Activated CD4-positive, alpha-beta T cell treated with anti-CD3 and anti-CD28 coated beads for 36 hours (primary cell): ENCODE measurements at regions not wholly inside any gene's neighbourhood (a gene's known extent, or its start where the extent isn't known, plus 50 kb on each side); places are given as distances from the start of the nearest gene placed in this dataset.
"Not testable (repeated sequence)": the region's sequence is repeated elsewhere in the genome, so short reads cannot be mapped to it uniquely, and the experiment has no call there.

Experiments
- ATAC-seq: fragments of 200-7000 bp; cut with Tn5 transposase; one replicate; pipeline ENCODE4 v1.10.0; 2021; ENCODE audit warnings: mild to moderate bottlenecking, moderate library complexity
- CTCF ChIA-PET: fragments of 350-600 bp; sonication (Branson Sonifier 250); formaldehyde crosslinking; loops from one replicate; lab custom pipeline; 2021; ENCODE audit warnings: antibody characterized with exemption; lab: Charles Lee
- POLR2A ChIA-PET: fragments of 350-600 bp; sonication (Branson Sonifier 250); formaldehyde crosslinking; loops from one replicate; lab custom pipeline; 2021; ENCODE audit warnings: antibody characterized with exemption, inconsistent platforms; lab: Charles Lee
- DNase-seq: peaks from one replicate; pipeline ENCODE4 v3.0.0-alpha.2; 2020
- H3K27ac Mint-ChIP-seq: one replicate; pipeline ENCODE4 v1.8.0; 2021; ENCODE audit warnings: mixed read lengths
- H3K27me3 Mint-ChIP-seq: one replicate; pipeline ENCODE4 v1.8.0; 2021; ENCODE audit warnings: mixed read lengths
- H3K36me3 Mint-ChIP-seq: one replicate; pipeline ENCODE4 v1.8.0; 2021; ENCODE audit warnings: low read depth, mixed read lengths
- H3K4me1 Mint-ChIP-seq: one replicate; pipeline ENCODE4 v1.8.0; 2021; ENCODE audit warnings: mixed read lengths
- H3K4me3 Mint-ChIP-seq: one replicate; pipeline ENCODE4 v1.8.0; 2021; ENCODE audit warnings: mild to moderate bottlenecking, moderate library complexity, mixed read lengths
- H3K9me3 Mint-ChIP-seq: one replicate; pipeline ENCODE4 v1.8.0; 2021; ENCODE audit warnings: low read depth, mixed read lengths
- intact Hi-C, 2 experiments: fragments of 100-400 bp; cut with DNase I in 1 of 2; cut with micrococcal nuclease in 1 of 2; formaldehyde crosslinking; loops; one replicate each; pipeline versions ENCODE4 v1.14.2 to v1.15.1; 2022 to 2024; cut with DNase I, micrococcal nuclease

DNA sequence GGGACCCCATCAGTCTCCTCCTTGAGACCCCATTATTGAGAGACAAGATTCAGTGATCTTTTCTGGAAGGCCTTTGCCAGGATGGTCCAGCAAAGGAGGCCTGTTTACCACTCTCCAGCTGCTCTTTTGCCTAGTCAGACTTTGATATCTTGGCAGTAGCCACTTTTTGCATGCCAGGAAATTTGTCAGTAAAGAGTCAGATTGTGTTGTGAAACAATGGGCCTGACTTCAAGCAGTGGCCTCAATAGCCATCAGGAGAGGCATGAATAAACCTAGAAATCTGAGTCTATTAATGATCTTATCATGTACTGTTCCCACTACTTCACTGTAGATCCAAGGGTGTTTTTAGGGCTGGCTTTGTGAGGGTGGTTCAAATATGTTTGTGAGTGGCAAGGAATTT is 479.4 kb downstream of the JRKL start:
- no peak for DNase-seq
- ATAC-seq = no peak
- POLR2A ChIA-PET = no interaction called here
- H3K27me3 Mint-ChIP-seq = no peaks in the 10 kb centered on the region
- H3K36me3 Mint-ChIP-seq = no peaks in the 10 kb centered on the region
- no peak overlapping the region for H3K27ac Mint-ChIP-seq
- no peaks in the 10 kb centered on the region for H3K4me1 Mint-ChIP-seq
- CTCF ChIA-PET = no interaction called here
- H3K9me3 Mint-ChIP-seq = peaks cover 6% of the 10 kb centered on the region
- no peak overlapping the region for H3K4me3 Mint-ChIP-seq
- intact Hi-C loops = no loop called here

DNA sequence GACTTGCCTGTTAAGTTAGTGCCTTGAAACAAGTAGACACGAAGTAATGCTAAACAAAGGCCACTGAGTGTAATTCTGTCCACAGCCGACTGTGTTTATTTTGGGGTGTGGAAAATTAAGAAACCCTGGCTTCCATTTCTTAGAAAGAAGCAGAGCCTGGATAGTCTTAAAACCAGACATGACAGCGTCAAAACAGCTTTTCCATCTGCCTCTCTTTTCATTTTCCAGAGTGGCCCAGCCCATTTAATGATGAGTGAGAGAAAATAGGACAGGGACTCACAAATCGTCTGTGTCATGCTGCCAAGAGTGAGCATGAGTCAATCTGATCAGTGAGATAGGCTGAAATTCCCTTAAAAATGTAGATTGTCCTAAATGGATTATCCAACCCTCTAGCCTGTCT is 485.9 kb downstream of the JRKL start:
- CTCF ChIA-PET = no interaction called here
- H3K27ac Mint-ChIP-seq = no peak overlapping the region

DNA sequence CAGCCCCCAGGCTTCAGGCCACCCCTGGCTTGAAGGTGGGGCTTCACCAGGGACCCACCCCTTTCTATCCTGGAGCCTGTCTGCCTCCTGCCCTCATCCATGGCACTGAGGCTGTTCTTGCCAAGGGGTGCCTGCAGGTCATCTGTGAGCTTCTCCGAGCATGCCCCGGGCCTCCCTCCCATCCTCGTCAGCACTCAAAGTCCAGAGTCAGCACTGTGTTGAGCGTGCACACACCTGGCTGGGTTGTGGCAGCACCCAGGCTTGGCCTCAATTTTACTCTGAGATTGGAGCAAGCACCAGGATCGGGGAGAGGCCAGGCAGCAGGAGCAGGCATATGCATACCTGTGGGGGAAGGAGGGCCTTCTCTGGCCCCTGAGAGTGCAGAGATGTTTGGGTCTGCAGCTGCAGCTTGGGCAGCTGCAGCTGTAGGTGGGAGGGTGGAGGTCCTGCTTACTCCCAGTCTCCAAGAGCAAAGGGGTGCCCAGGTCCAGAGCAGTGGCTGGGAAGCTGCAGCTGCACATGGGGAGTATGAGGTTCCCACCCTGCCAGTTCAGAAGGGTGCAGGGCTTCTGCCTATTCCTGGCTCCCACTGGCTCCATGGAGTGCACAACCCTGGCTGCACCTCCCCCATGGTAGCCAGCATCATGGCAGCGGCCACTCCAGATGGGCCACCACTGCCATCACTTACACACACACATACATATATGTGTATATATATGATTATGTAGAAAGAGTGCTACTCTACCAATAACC is 488.7 kb downstream of the JRKL start:
- no peaks in the 10 kb centered on the region for H3K4me1 Mint-ChIP-seq
- no peak overlapping the region for H3K27ac Mint-ChIP-seq
- POLR2A ChIA-PET = no interaction called here
- H3K9me3 Mint-ChIP-seq = peaks cover 3% of the 10 kb centered on the region
- no peaks in the 10 kb centered on the region for H3K36me3 Mint-ChIP-seq
- ATAC-seq (no peak), DNase-seq (no peak)
- intact Hi-C loops = no loop called here
- CTCF ChIA-PET = no interaction called here
- no peak overlapping the region for H3K4me3 Mint-ChIP-seq
- no peaks in the 10 kb centered on the region for H3K27me3 Mint-ChIP-seq

More for the DNA sequence above, 485.9 kb downstream of the JRKL start:
- POLR2A ChIA-PET = no interaction called here
- H3K4me1 Mint-ChIP-seq = no peaks in the 10 kb centered on the region
- H3K27me3 Mint-ChIP-seq = no peaks in the 10 kb centered on the region
- no peaks in the 10 kb centered on the region for H3K36me3 Mint-ChIP-seq
- intact Hi-C loops = no loop called here
- ATAC-seq = no peak
- no peak overlapping the region for H3K4me3 Mint-ChIP-seq
- peaks cover 3% of the 10 kb centered on the region for H3K9me3 Mint-ChIP-seq
- DNase-seq = no peak

DNA sequence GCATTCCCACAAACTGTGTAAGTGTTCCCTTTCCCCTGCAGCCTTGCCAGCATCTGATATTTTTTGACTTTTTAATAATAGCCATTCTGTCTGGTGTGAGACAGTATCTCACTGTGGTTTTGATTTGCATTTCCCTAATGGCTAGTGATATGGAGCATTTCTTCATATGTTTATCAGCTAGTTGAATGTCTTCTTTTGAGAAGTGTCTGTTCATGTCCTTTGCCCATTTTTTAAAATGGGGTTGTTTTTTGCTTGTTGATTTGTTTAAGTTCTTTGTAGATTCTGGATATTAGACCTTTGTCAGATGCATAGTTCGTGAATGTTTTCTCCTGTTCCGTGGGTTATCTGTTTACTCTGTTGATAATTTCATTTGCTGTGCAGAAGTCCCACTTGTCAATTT is 492.8 kb downstream of the JRKL start:
- ATAC-seq, H3K27ac Mint-ChIP-seq, POLR2A ChIA-PET, intact Hi-C loops, H3K9me3 Mint-ChIP-seq, H3K4me1 Mint-ChIP-seq, DNase-seq, CTCF ChIA-PET, H3K27me3 Mint-ChIP-seq, H3K4me3 Mint-ChIP-seq, H3K36me3 Mint-ChIP-seq: not testable (repeated sequence)

DNA sequence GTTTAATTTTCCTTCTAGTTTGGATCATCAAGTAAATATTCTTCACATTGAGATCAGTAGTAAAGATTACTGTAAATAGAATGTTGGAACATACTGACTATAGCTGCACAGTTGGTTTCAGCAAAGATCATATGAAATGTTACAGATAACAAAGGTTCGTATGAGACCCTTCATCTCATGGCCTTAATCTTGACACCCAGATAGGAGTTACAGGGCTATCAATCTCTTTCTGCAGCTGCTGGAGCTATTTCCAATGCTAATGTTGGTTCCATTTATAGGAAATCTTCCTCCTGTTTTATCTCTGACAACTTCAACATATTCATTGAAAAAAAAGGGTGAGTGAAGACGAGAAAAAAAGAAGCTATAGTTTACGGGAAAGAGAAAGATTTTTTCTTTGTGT is 495.6 kb downstream of the JRKL start:
- peaks cover 3% of the 10 kb centered on the region for H3K9me3 Mint-ChIP-seq
- ChIA-PET CTCF (no interaction called here), POLR2A (no interaction called here)
- no peak overlapping the region for H3K27ac Mint-ChIP-seq
- H3K27me3 Mint-ChIP-seq = no peaks in the 10 kb centered on the region
- no peak overlapping the region for H3K4me3 Mint-ChIP-seq
- no peaks in the 10 kb centered on the region for H3K36me3 Mint-ChIP-seq
- no peaks in the 10 kb centered on the region for H3K4me1 Mint-ChIP-seq
- intact Hi-C loops = no loop called here
- DNase-seq (no peak), ATAC-seq (no peak)

DNA sequence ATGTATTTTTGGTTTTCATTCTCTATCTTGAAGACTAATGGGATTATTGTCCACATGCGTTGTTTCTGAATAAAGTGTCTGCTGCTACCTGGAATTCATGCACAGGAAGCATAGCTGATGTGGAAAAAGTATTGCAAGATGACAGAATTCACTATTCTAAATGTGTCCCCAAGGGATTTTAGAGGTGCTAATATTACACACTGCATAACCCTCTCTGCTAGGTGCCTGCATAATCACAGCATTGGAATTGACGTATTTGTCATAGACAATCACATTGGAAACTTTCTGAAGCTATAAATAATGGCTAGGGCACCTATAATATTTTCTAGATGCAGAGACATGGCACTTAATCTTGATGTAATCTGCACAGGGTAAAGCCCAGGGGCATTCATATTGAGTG is 496.1 kb downstream of the JRKL start:
- Mint-ChIP-seq H3K27ac (no peak overlapping the region), H3K36me3 (no peaks in the 10 kb centered on the region), H3K4me3 (no peak overlapping the region), H3K9me3 (peaks cover 3% of the 10 kb centered on the region), H3K27me3 (no peaks in the 10 kb centered on the region), H3K4me1 (no peaks in the 10 kb centered on the region)
- ATAC-seq (no peak), DNase-seq (no peak)
- intact Hi-C loops = no loop called here
- CTCF ChIA-PET = no interaction called here
- POLR2A ChIA-PET = no interaction called here

DNA sequence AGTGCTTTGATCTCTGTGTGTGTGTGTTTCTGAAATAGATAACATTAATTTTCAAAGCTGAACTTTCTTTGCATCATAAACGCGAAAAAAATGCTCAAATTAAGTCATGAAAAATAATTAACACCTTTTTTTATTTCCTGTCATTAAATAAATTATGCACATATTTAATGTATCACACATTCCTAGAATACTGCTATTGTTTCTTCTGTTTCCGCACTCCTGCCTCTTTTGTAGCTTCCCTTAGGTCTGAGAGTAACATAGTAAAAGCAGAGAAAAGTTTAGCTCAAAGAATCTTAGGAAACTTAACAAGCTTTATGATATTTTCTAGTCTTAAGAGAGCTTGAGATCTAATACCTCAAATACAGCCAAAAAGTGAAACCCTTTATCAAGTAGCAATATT is 504.2 kb downstream of the JRKL start:
- Mint-ChIP-seq H3K27ac (no peak overlapping the region), H3K4me3 (no peak overlapping the region), H3K27me3 (no peaks in the 10 kb centered on the region), H3K9me3 (peaks cover 5% of the 10 kb centered on the region), H3K36me3 (no peaks in the 10 kb centered on the region), H3K4me1 (no peaks in the 10 kb centered on the region)
- CTCF ChIA-PET = no interaction called here
- DNase-seq = no peak
- intact Hi-C loops = no loop called here
- POLR2A ChIA-PET = no interaction called here
- no peak for ATAC-seq

DNA sequence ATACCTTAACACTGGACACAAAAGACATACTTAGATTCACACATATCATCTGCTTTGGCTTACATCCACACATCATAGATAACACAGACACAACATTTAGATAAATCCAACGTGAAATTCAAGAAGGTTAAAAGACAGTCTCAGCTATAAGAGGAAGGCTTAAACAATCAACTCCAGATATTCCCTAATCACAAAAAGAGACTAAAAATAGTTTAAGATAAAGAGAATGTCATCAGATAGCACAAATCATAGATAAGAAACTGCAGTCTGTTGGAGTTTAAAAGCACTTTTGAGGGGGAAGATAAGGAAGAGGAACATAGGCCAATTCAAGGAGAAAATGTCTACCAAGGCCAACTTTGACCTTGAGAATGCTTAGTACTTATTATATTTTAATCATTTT is 504.8 kb downstream of the JRKL start:
- peaks cover 3% of the 10 kb centered on the region for H3K9me3 Mint-ChIP-seq
- H3K36me3 Mint-ChIP-seq = no peaks in the 10 kb centered on the region
- no peaks in the 10 kb centered on the region for H3K4me1 Mint-ChIP-seq
- H3K27ac Mint-ChIP-seq = no peak overlapping the region
- ChIA-PET CTCF (no interaction called here), POLR2A (no interaction called here)
- H3K4me3 Mint-ChIP-seq = no peak overlapping the region
- DNase-seq = no peak
- ATAC-seq = no peak
- H3K27me3 Mint-ChIP-seq = no peaks in the 10 kb centered on the region
- intact Hi-C loops = no loop called here

DNA sequence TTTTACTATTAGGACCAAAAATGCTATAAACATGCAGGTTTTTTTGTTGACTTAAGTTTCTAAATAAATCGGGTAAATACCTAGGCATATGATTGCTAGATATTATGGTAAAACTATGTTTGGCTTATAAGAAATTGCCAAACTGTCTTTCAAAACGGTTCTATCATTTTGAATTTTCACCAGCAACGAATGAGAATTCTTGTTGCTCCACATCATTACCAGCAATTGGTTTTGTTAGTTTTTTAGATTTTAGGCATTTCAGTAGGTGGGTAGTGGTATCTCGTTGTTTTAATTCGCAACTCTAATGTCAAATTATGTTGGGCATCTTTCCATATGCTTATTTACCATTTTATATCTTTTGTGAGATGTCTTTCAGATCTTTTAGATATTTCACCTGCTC is 510.2 kb downstream of the JRKL start:
- intact Hi-C loops = no loop called here
- H3K36me3 Mint-ChIP-seq = no peaks in the 10 kb centered on the region
- no peak for ATAC-seq
- no peaks in the 10 kb centered on the region for H3K27me3 Mint-ChIP-seq
- CTCF ChIA-PET = no interaction called here
- H3K4me1 Mint-ChIP-seq = no peaks in the 10 kb centered on the region
- peaks cover 6% of the 10 kb centered on the region for H3K9me3 Mint-ChIP-seq
- no peak overlapping the region for H3K4me3 Mint-ChIP-seq
- POLR2A ChIA-PET = no interaction called here
- DNase-seq = no peak
- H3K27ac Mint-ChIP-seq = no peak overlapping the region

DNA sequence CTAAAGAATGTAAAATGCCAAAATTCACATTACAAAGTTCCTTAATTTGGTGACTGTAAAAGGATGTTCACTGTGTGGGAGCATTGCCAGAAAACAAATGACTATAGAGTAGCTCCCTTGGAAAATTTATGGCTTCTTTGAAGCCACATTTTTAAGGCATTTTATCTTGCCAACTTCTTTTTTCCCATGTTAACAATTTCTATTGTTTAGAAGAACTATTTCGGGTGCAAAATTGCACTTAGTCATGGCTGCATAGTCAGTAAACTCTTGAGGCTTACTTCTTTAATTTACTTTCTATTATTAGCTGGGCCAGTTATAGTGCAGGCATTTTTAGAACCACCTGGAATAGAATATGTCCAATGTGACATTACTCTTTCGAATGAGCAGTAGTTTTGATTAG is 515.3 kb downstream of the JRKL start:
- ChIA-PET CTCF (no interaction called here), POLR2A (no interaction called here)
- DNase-seq = no peak
- H3K36me3 Mint-ChIP-seq = no peaks in the 10 kb centered on the region
- no peak overlapping the region for H3K27ac Mint-ChIP-seq
- H3K27me3 Mint-ChIP-seq = no peaks in the 10 kb centered on the region
- peaks cover 5% of the 10 kb centered on the region for H3K9me3 Mint-ChIP-seq
- ATAC-seq = no peak
- no peaks in the 10 kb centered on the region for H3K4me1 Mint-ChIP-seq
- intact Hi-C loops = no loop called here
- no peak overlapping the region for H3K4me3 Mint-ChIP-seq

DNA sequence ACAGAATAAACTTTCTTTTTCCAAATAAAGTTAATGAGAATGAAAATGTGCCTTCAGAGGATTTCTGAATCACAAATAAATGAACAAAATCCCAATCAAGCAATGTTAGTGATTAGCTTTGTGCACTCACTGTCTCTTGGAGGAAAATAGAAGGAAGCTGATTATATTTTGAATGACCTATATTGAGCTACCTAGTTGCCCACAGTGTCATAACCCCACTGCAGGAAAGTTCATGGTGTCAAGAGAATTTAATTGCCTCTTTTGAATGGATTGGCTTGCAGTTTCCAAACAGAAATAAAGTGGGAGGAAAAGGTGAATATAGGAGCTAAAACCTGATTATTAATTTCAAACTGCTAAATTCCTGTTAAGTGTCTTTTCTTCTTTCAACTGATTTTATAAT is 515.9 kb downstream of the JRKL start:
- Mint-ChIP-seq H3K4me1 (no peaks in the 10 kb centered on the region), H3K9me3 (peaks cover 5% of the 10 kb centered on the region)

DNA sequence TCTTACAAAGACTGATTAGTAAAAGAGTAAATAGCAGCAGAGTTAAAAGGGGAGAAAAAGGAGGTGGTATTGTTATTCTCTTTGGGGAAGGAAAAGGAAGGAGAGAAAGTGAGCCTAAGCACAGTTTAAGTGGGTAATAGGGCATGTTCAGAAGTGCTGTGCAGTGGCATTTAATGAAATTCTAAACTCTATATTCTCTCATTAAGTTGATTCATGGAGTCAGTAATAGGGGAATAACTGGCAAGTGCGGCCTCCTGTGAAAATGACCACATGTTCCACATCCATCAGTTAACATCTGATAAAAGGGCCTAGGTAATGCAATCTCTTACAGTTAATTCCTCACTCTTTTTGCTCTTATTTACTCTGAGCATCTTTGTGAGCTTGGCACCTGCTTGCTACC is 516.7 kb downstream of the JRKL start:
- H3K9me3 Mint-ChIP-seq = peaks cover 3% of the 10 kb centered on the region
- POLR2A ChIA-PET = no interaction called here
- DNase-seq (no peak), ATAC-seq (no peak)
- intact Hi-C loops = no loop called here
- no peak overlapping the region for H3K27ac Mint-ChIP-seq
- H3K27me3 Mint-ChIP-seq = no peaks in the 10 kb centered on the region
- no peak overlapping the region for H3K4me3 Mint-ChIP-seq
- CTCF ChIA-PET = no interaction called here
- no peaks in the 10 kb centered on the region for H3K36me3 Mint-ChIP-seq
- H3K4me1 Mint-ChIP-seq = no peaks in the 10 kb centered on the region

More for the DNA sequence above, 515.9 kb downstream of the JRKL start:
- H3K4me3 Mint-ChIP-seq = no peak overlapping the region
- intact Hi-C loops = no loop called here
- ChIA-PET CTCF (no interaction called here), POLR2A (no interaction called here)
- H3K36me3 Mint-ChIP-seq = no peaks in the 10 kb centered on the region
- DNase-seq = no peak
- H3K27me3 Mint-ChIP-seq = no peaks in the 10 kb centered on the region
- no peak overlapping the region for H3K27ac Mint-ChIP-seq
- no peak for ATAC-seq
